Pancreas (tissue), 10 donors: ENCODE measurements at regions not wholly inside any gene's neighbourhood (a gene's known extent, or its start where the extent isn't known, plus 50 kb on each side); places are given as distances from the start of the nearest gene placed in this dataset.

ENCODE experiments used
- ATAC-seq, 4 donors: fragments of 200-7000 bp; cut with Tn5 transposase; one replicate each; pipeline versions ENCODE4 v1.8.0 to v1.9.1; 2020; ENCODE audit warnings: mild to moderate bottlenecking in 4 of 4, moderate library complexity in 4 of 4
- DNase-seq, 6 donors: peaks; one replicate each; pipeline ENCODE4 v3.0.0-alpha.2; 2020
- FAIRE-seq: peaks from 2 replicates; lab custom pipeline; 2012; peaks lifted over from hg19 to GRCh38; lab: Jason Lieb, UNC
- H3K27ac ChIP-seq, 4 donors: fragments of 200-600 bp; sonication (generic); 1 replicate in 3 of 4; 2 replicates in 1 of 4; pipeline versions ENCODE4 v1.5.0 to v1.8.0; 2020
- H3K27me3 ChIP-seq, 4 donors: fragments of 200-600 bp; one replicate each; pipeline ENCODE4 v1.8.0; 2021
- H3K36me3 ChIP-seq, 3 donors: fragments of 200-600 bp; sonication (generic) in 1 of 3; one replicate each; pipeline versions ENCODE4 v1.5.0 to v1.8.0; 2020 to 2021
- H3K4me1 ChIP-seq, 3 donors: fragments of 200-600 bp; one replicate each; pipeline ENCODE4 v1.8.0; 2021
- H3K4me3 ChIP-seq, 4 donors: fragments of 200-600 bp; sonication (generic) in 2 of 4; one replicate each; pipeline versions ENCODE4 v1.5.0 to v1.8.0; 2020 to 2021
- H3K9me3 ChIP-seq, 4 donors: fragments of 200-600 bp; one replicate each; pipeline ENCODE4 v1.8.0; 2021
- WGBS, 2 donors: extraction: QIAGEN DNeasy Blood & Tissue Kit; methylation state at CpG; one replicate each; pipeline ENCODE4 v1.1.7; 2013; 5-methylcytosine and 5-hydroxymethylcytosine counted together
- intact Hi-C, 3 donors: fragments of 100-400 bp; cut with DNase I; formaldehyde crosslinking; loops; one replicate each; pipeline versions ENCODE4 v1.11.1 to v1.14.2; 2022
- TF ChIP-seq, protein P1 (sequence below), 4 donors: fragments of 200-600 bp; sonication (generic) in 3 of 4; IDR thresholded peaks; one replicate each; pipeline versions ENCODE4 v1.5.0 to v1.8.0; 2021; ENCODE audit warnings: antibody characterized with exemption in 4 of 4
- donor health status: healthy with polysubstance abuse.
- donor health status: DM: no; HTN: no; CAD: no; lungs with moderate emphysema.
- donor health status: DM: no; HTN: no; CAD: no.
- donor health status: control.
- donor health status: control.
- donor health status: Bipolar disorder and iron deficiency.
- donor health status: DM: yes; HTN: yes; CAD: no.
- donor health status: DM: no; HTN: no; CAD: no.
- donor health status: DM: no; HTN: no; CAD: no.
- donor health status: DM: yes; HTN: yes; CAD: no.

DNA sequence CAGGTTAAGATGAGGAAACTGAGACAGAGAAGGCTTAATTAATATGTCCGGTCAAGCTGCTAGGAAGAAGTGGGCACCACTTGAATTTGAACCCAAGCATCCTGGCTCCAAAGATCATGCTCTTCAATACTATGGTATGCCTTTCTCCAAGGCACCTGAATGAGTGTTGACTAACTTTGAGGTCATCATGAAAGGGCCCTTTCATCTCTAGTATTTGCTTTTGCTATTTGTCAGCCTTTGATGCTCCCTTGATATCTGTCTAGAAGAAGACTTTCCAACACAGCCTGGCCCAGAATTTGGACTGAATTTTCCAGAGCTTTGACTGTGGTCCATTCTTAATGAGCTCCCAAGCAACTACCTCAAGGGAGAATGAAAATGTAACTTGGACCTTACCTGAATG lies 179.1 kb upstream of the DKK2 start:
- Histone ChIP-seq H3K36me3 (no peaks in the 10 kb centered on the region), H3K4me1 (no peaks in the 10 kb centered on the region), H3K9me3 (no peaks in the 10 kb centered on the region), H3K4me3 (no peak overlapping the region), H3K27me3 (no peaks in the 10 kb centered on the region), H3K27ac (no peak overlapping the region)
- TF ChIP-seq, protein P1, sequence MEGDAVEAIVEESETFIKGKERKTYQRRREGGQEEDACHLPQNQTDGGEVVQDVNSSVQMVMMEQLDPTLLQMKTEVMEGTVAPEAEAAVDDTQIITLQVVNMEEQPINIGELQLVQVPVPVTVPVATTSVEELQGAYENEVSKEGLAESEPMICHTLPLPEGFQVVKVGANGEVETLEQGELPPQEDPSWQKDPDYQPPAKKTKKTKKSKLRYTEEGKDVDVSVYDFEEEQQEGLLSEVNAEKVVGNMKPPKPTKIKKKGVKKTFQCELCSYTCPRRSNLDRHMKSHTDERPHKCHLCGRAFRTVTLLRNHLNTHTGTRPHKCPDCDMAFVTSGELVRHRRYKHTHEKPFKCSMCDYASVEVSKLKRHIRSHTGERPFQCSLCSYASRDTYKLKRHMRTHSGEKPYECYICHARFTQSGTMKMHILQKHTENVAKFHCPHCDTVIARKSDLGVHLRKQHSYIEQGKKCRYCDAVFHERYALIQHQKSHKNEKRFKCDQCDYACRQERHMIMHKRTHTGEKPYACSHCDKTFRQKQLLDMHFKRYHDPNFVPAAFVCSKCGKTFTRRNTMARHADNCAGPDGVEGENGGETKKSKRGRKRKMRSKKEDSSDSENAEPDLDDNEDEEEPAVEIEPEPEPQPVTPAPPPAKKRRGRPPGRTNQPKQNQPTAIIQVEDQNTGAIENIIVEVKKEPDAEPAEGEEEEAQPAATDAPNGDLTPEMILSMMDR (IDR thresholded peaks at IDR 0.05), result no peak
- no peak for ATAC-seq
- intact Hi-C loops, result no loop called here
- FAIRE-seq, result no peak
- 77 to 86% methylated on average over 1 of the region's 1 CpG for WGBS, 2 donors
- no peak for DNase-seq

DNA sequence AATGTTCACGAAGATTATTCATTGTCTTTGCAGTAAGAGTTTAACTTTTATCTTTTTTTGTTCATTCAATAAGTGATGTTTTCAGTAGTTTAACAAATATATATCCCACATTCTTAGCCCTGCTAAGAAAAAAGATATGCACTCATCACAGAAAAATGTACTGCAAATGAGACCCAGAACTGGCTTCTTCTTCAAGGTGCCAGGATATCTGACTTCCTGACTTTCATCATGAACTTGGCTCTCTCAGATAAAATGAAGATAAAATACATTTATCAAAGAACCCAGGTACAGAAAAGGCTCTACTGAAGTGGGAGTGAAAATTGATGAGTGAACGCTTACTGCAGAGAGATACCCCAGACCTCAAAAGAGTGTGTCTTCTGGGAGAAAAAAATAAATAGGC lies 177.8 kb upstream of the DKK2 start:
- WGBS, 2 donors, result 81 to 87% methylated on average over 2 of the region's 2 CpGs
- no peaks in the 10 kb centered on the region for H3K9me3 ChIP-seq
- no peak for FAIRE-seq

DNA sequence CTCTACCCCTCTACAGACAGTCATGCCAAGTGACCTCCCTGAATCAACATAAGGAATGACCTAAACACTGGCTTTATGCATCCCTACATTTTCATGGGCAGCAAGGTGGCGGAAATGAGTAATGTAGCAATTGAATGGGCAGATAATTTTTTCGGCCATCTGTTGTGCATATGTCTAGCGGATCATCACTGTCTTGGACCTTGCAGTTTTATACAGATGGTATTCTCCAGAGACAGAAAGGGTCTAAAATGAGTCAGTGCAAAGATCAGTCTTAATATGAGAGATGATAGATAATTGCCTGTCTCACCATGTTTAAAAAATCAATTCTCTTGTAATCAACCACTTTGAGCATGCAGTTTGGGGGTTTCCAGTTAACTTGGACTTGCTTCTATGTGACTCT lies 177.3 kb upstream of the DKK2 start:
- Histone ChIP-seq H3K27ac (no peak overlapping the region), H3K9me3 (no peaks in the 10 kb centered on the region), H3K36me3 (no peaks in the 10 kb centered on the region), H3K4me3 (no peak overlapping the region), H3K27me3 (no peaks in the 10 kb centered on the region), H3K4me1 (no peaks in the 10 kb centered on the region)
- intact Hi-C loops, result no loop called here
- ATAC-seq (no peak), FAIRE-seq (no peak), DNase-seq (no peak)
- TF ChIP-seq, protein P1 (IDR thresholded peaks at IDR 0.05), result no peak
- 86 to 93% methylated on average over 3 of the region's 3 CpGs for WGBS, 2 donors

More for the DNA sequence above, 177.8 kb upstream of the DKK2 start:
- H3K4me3 ChIP-seq, result no peak overlapping the region
- intact Hi-C loops, result no loop called here
- no peaks in the 10 kb centered on the region for H3K4me1 ChIP-seq
- no peak overlapping the region for H3K27ac ChIP-seq
- H3K36me3 ChIP-seq, result no peaks in the 10 kb centered on the region
- H3K27me3 ChIP-seq, result no peaks in the 10 kb centered on the region
- TF ChIP-seq, protein P1 (IDR thresholded peaks at IDR 0.05), result no peak
- no peak for ATAC-seq
- DNase-seq, result no peak

DNA sequence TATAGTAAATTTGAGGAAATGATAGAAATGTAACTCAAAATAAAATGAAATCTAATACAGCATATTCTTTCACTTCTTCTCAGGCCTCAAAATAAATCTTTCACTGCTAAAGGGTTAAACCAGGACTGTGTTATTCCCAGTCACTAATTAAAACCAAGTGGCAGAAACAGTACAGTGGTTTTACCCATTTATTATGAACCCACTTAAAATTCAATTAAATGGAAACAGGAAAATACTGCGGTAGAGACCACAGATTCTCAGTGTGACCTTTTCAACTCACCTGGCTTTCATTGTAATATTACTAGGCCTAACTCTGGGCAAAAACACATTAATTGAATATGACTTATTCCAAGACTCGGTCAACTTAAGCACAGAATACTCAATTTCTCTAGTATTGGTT lies 176.5 kb upstream of the DKK2 start:
- Histone ChIP-seq H3K9me3 (no peaks in the 10 kb centered on the region), H3K27ac (no peak overlapping the region), H3K4me1 (no peaks in the 10 kb centered on the region), H3K27me3 (no peaks in the 10 kb centered on the region), H3K4me3 (no peak overlapping the region), H3K36me3 (no peaks in the 10 kb centered on the region)
- TF ChIP-seq, protein P1 (IDR thresholded peaks at IDR 0.05), result no peak
- DNase-seq (no peak), ATAC-seq (no peak), FAIRE-seq (no peak)
- intact Hi-C loops, result no loop called here
- 94 to 97% methylated on average over 2 of the region's 2 CpGs for WGBS, 2 donors

DNA sequence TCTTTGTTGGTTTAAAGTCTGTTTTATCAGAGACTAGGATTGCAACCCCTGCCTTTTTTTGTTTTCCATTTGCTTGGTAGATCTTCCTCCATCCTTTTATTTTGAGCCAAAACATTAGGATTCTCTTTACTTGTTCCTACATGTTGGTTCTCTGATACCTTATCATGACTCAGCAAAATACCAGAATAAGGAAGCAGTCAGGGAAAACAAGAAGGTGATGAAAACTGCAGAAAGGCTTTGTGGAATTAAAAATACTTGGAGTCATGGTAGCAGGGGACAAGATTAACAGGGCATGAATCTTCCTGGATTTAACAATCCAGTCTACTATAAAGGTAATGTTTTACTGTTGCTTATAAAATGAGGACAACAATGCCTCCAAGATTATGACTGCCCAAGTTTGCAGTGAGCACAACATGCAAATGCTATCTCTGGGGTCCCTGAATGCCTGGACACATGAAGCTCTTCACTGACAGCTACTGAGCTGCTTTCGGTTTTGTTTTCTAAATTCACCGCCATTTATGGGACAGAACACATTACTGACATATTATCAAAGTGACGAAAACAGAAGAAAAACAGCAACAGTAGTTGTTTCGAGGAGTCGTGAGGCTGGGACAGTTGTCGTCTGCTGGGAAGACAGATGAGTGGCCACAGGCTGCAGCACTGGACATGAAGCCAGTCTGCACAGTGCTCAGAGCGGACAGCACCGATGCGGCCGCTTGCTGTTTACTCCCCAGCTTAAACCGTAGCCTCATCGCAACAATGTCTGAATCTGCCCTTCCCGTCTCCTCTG lies 174.5 kb upstream of the DKK2 start:
- H3K27ac ChIP-seq, result no peak overlapping the region
- ATAC-seq (no peak), FAIRE-seq (no peak), DNase-seq (peak in 1 of 6 donors; percentile 11)
- no peaks in the 10 kb centered on the region for H3K9me3 ChIP-seq
- no peaks in the 10 kb centered on the region for H3K36me3 ChIP-seq
- H3K4me3 ChIP-seq, result no peak overlapping the region
- WGBS, 2 donors, result 80 to 83% methylated on average over 13 of the region's 13 CpGs
- no peaks in the 10 kb centered on the region for H3K27me3 ChIP-seq
- TF ChIP-seq, protein P1 (IDR thresholded peaks at IDR 0.05), result no peak
- H3K4me1 ChIP-seq, result no peaks in the 10 kb centered on the region
- intact Hi-C loops, result no loop called here
